ENCODE measurements at regions not wholly inside any gene's neighbourhood (a gene's known extent, or its start where the extent isn't known, plus 50 kb on each side); places are given as distances from the start of the nearest gene placed in this dataset.

- no peak overlapping the region for H3K27ac ChIP-seq
- ATAC-seq (no peak), DNase-seq (no peak)
- H3K36me3 ChIP-seq = no peaks in the 10 kb centered on the region
- in situ Hi-C loops (cut with MboI; ENCODE audit: low sequenced_read_pairs in 4 of 4) = no loop called here
- intact Hi-C loops (cut with DNase I; ENCODE audit: low total_unique reads) = no loop called here
- no peaks in the 10 kb centered on the region for H3K9me3 ChIP-seq
- no peak for TF ChIP-seq POLR2A (IDR thresholded peaks at IDR 0.05)
- no peak for TF ChIP-seq CTCF (IDR thresholded peaks at IDR 0.05 in 4 of 5, conservative IDR thresholded peaks at IDR 0.05 in 1 of 5)
- H3K27me3 ChIP-seq = no peaks in the 10 kb centered on the region
- H3K4me1 ChIP-seq = no peaks in the 10 kb centered on the region
- no peak overlapping the region for H3K4me3 ChIP-seq
These were observed 199.2 kb upstream of the FAM9B start for GRCh38 chrX:9233141-9233540.

- intact Hi-C loops (cut with DNase I; ENCODE audit: low total_unique reads) (no loop called here), in situ Hi-C loops (cut with MboI; ENCODE audit: low sequenced_read_pairs in 4 of 4) (no loop called here)
- ATAC-seq (no peak), DNase-seq (no peak)
- Histone ChIP-seq H3K36me3 (no peaks in the 10 kb centered on the region), H3K4me1 (no peaks in the 10 kb centered on the region), H3K27ac (no peak overlapping the region), H3K27me3 (no peaks in the 10 kb centered on the region), H3K9me3 (no peaks in the 10 kb centered on the region), H3K4me3 (no peak overlapping the region)
- TF ChIP-seq POLR2A (IDR thresholded peaks at IDR 0.05) = no peak
- TF ChIP-seq CTCF (IDR thresholded peaks at IDR 0.05 in 4 of 5, conservative IDR thresholded peaks at IDR 0.05 in 1 of 5) = no peak
These were observed 200.4 kb upstream of the FAM9B start for GRCh38 chrX:9234315-9234714.

- TF ChIP-seq CTCF (IDR thresholded peaks at IDR 0.05 in 4 of 5, conservative IDR thresholded peaks at IDR 0.05 in 1 of 5) (no peak), POLR2A (IDR thresholded peaks at IDR 0.05) (no peak)
- H3K27ac ChIP-seq = no peak overlapping the region
- H3K4me3 ChIP-seq = no peak overlapping the region
- ATAC-seq (no peak), DNase-seq (no peak)
- no peaks in the 10 kb centered on the region for H3K4me1 ChIP-seq
- no peaks in the 10 kb centered on the region for H3K9me3 ChIP-seq
- H3K36me3 ChIP-seq = no peaks in the 10 kb centered on the region
- no peaks in the 10 kb centered on the region for H3K27me3 ChIP-seq
- intact Hi-C loops (cut with DNase I; ENCODE audit: low total_unique reads) = no loop called here
- in situ Hi-C loops (cut with MboI; ENCODE audit: low sequenced_read_pairs in 4 of 4) = no loop called here
These were observed 201.8 kb upstream of the FAM9B start for GRCh38 chrX:9235722-9236121.

- H3K4me1 ChIP-seq = no peaks in the 10 kb centered on the region
- H3K9me3 ChIP-seq = no peaks in the 10 kb centered on the region
- DNase-seq (no peak), ATAC-seq (no peak)
- no peak overlapping the region for H3K4me3 ChIP-seq
- TF ChIP-seq CTCF (IDR thresholded peaks at IDR 0.05 in 4 of 5, conservative IDR thresholded peaks at IDR 0.05 in 1 of 5) = no peak
- no peaks in the 10 kb centered on the region for H3K27me3 ChIP-seq
- no peak overlapping the region for H3K27ac ChIP-seq
- in situ Hi-C loops (cut with MboI; ENCODE audit: low sequenced_read_pairs in 4 of 4) = no loop called here
- intact Hi-C loops (cut with DNase I; ENCODE audit: low total_unique reads) = no loop called here
- H3K36me3 ChIP-seq = no peaks in the 10 kb centered on the region
These were observed 207.0 kb upstream of the FAM9B start for GRCh38 chrX:9240956-9241355.

GRCh38 chrX:9241427-9241826, 207.5 kb upstream of the FAM9B start:
- ATAC-seq (no peak), DNase-seq (no peak)
- no peak for TF ChIP-seq POLR2A (IDR thresholded peaks at IDR 0.05)
- no peak for TF ChIP-seq CTCF (IDR thresholded peaks at IDR 0.05 in 4 of 5, conservative IDR thresholded peaks at IDR 0.05 in 1 of 5)
- H3K4me1 ChIP-seq = no peaks in the 10 kb centered on the region
- no peak overlapping the region for H3K4me3 ChIP-seq
- in situ Hi-C loops (cut with MboI; ENCODE audit: low sequenced_read_pairs in 4 of 4) (no loop called here), intact Hi-C loops (cut with DNase I; ENCODE audit: low total_unique reads) (no loop called here)
- H3K27ac ChIP-seq = no peak overlapping the region
- no peaks in the 10 kb centered on the region for H3K36me3 ChIP-seq
- no peaks in the 10 kb centered on the region for H3K27me3 ChIP-seq
- H3K9me3 ChIP-seq = no peaks in the 10 kb centered on the region

Measured in gastrocnemius medialis (tissue), 4 donors.